ENCODE measurements at regions not wholly inside any gene's neighbourhood (a gene's known extent, or its start where the extent isn't known, plus 50 kb on each side); places are given as distances from the start of the nearest gene placed in this dataset.

DNA sequence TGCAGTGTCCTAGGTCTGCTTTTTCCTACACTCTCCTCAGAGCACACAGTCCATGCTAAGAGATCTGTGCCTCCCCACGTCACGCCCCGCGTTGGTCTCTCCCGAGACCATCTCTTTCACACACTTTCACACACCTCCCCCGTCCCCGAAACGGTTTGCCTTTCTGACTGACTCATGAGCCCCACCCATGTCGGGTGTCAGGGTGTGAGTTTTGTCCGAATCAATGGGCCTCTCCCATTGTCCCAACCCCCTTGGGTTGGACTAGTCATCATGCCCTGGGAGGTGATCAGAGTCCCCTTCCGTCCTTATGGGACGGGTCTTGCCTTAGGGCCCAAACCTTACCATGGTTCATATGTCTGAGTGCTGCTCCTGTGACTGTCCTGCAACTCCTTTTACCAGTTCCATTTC is 214.0 kb upstream of the HTR2A start:
- Histone ChIP-seq H3K27ac (ENCODE audit: low read length) (no peak overlapping the region), H3K4me2 (ENCODE audit: low read length) (no peak overlapping the region)

DNA sequence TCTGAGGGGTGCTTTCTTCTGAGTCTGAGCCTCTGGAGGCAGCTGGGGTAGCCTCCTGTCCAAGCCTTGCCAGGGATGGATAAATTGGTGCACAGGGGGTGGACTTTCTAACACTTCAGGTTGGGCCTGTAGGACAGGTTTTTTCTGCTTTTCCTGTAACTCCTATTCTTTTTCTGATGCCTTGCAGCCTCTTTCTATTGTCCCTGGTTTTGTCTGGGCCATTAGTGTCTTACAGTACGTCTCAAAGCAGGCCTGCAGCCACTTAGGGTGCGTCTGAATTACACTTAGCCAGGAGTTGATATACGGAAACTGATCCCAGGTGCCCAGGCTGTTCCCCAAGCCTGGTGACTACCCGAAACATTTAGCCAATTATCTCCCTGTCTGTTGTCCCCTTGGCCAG is 213.3 kb upstream of the HTR2A start:
- Histone ChIP-seq H2AFZ (ENCODE audit: low read depth, low read length) (no peak overlapping the region), H3K9me2 (ENCODE audit: insufficient read depth, low read length) (no peaks in the 10 kb centered on the region), H3K9me3 (ENCODE audit: low read length) (no peaks in the 10 kb centered on the region), H3K36me3 (ENCODE audit: insufficient read depth, low read length) (no peaks in the 10 kb centered on the region), H3F3A (ENCODE audit: insufficient read depth, low read length, poor library complexity, severe bottlenecking) (no peaks in the 10 kb centered on the region), H3K27me3 (ENCODE audit: insufficient read depth, low read depth, low read length) (no peaks in the 10 kb centered on the region), H3K27ac (ENCODE audit: low read length) (no peak overlapping the region), H3K4me2 (ENCODE audit: low read length) (no peak overlapping the region), H4K20me1 (ENCODE audit: insufficient read depth) (no peaks in the 10 kb centered on the region), H3K9ac (ENCODE audit: low read length) (no peak overlapping the region), H3K4me3 (ENCODE audit: low read length) (no peak overlapping the region), H3K79me2 (replicated peaks; ENCODE audit: insufficient read depth, low read length) (no peaks in the 10 kb centered on the region)
- TF ChIP-seq, protein P1, sequence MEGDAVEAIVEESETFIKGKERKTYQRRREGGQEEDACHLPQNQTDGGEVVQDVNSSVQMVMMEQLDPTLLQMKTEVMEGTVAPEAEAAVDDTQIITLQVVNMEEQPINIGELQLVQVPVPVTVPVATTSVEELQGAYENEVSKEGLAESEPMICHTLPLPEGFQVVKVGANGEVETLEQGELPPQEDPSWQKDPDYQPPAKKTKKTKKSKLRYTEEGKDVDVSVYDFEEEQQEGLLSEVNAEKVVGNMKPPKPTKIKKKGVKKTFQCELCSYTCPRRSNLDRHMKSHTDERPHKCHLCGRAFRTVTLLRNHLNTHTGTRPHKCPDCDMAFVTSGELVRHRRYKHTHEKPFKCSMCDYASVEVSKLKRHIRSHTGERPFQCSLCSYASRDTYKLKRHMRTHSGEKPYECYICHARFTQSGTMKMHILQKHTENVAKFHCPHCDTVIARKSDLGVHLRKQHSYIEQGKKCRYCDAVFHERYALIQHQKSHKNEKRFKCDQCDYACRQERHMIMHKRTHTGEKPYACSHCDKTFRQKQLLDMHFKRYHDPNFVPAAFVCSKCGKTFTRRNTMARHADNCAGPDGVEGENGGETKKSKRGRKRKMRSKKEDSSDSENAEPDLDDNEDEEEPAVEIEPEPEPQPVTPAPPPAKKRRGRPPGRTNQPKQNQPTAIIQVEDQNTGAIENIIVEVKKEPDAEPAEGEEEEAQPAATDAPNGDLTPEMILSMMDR (IDR thresholded peaks at IDR 0.05; ENCODE audit: poor library complexity, severe bottlenecking) = no peak
- TF ChIP-seq EP300 (conservative IDR thresholded peaks at IDR 0.05; ENCODE audit: poor library complexity, severe bottlenecking) = no peak
- TF ChIP-seq RAD21 (conservative IDR thresholded peaks at IDR 0.05) = no peak
- TF ChIP-seq SMC3 (conservative IDR thresholded peaks at IDR 0.05; ENCODE audit: poor library complexity) = no peak
- TF ChIP-seq POLR2AphosphoS5 (IDR thresholded peaks at IDR 0.05) = no peak
- TF ChIP-seq TAF1 (IDR thresholded peaks at IDR 0.05; ENCODE audit: low read depth) = no peak
- TF ChIP-seq, protein P2, sequence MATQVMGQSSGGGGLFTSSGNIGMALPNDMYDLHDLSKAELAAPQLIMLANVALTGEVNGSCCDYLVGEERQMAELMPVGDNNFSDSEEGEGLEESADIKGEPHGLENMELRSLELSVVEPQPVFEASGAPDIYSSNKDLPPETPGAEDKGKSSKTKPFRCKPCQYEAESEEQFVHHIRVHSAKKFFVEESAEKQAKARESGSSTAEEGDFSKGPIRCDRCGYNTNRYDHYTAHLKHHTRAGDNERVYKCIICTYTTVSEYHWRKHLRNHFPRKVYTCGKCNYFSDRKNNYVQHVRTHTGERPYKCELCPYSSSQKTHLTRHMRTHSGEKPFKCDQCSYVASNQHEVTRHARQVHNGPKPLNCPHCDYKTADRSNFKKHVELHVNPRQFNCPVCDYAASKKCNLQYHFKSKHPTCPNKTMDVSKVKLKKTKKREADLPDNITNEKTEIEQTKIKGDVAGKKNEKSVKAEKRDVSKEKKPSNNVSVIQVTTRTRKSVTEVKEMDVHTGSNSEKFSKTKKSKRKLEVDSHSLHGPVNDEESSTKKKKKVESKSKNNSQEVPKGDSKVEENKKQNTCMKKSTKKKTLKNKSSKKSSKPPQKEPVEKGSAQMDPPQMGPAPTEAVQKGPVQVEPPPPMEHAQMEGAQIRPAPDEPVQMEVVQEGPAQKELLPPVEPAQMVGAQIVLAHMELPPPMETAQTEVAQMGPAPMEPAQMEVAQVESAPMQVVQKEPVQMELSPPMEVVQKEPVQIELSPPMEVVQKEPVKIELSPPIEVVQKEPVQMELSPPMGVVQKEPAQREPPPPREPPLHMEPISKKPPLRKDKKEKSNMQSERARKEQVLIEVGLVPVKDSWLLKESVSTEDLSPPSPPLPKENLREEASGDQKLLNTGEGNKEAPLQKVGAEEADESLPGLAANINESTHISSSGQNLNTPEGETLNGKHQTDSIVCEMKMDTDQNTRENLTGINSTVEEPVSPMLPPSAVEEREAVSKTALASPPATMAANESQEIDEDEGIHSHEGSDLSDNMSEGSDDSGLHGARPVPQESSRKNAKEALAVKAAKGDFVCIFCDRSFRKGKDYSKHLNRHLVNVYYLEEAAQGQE (IDR thresholded peaks at IDR 0.05; ENCODE audit: borderline replicate concordance) = no peak
- TF ChIP-seq MXI1 (conservative IDR thresholded peaks at IDR 0.05; ENCODE audit: poor library complexity, severe bottlenecking) = no peak
- TF ChIP-seq EZH2 (IDR thresholded peaks at IDR 0.05; ENCODE audit: borderline replicate concordance, insufficient read depth, low read length, poor library complexity, severe bottlenecking) = no peak

More for the DNA sequence above, 214.0 kb upstream of the HTR2A start:
- no peak overlapping the region for H2AFZ ChIP-seq (ENCODE audit: low read depth, low read length)
- no peak overlapping the region for H3K9ac ChIP-seq (ENCODE audit: low read length)
- H3K79me2 ChIP-seq (replicated peaks; ENCODE audit: insufficient read depth, low read length) = no peaks in the 10 kb centered on the region
- H3K9me2 ChIP-seq (ENCODE audit: insufficient read depth, low read length) = no peaks in the 10 kb centered on the region
- H3K36me3 ChIP-seq (ENCODE audit: insufficient read depth, low read length) = no peaks in the 10 kb centered on the region
- no peak for TF ChIP-seq MXI1 (conservative IDR thresholded peaks at IDR 0.05; ENCODE audit: poor library complexity, severe bottlenecking)
- no peak for TF ChIP-seq POLR2AphosphoS5 (IDR thresholded peaks at IDR 0.05)
- TF ChIP-seq TAF1 (IDR thresholded peaks at IDR 0.05; ENCODE audit: low read depth) = no peak
- TF ChIP-seq, protein P2 (IDR thresholded peaks at IDR 0.05; ENCODE audit: borderline replicate concordance) = no peak
- TF ChIP-seq EP300 (conservative IDR thresholded peaks at IDR 0.05; ENCODE audit: poor library complexity, severe bottlenecking) = no peak
- TF ChIP-seq, protein P1 (IDR thresholded peaks at IDR 0.05; ENCODE audit: poor library complexity, severe bottlenecking) = no peak
- no peak for TF ChIP-seq RAD21 (conservative IDR thresholded peaks at IDR 0.05)
- no peak for TF ChIP-seq EZH2 (IDR thresholded peaks at IDR 0.05; ENCODE audit: borderline replicate concordance, insufficient read depth, low read length, poor library complexity, severe bottlenecking)
- TF ChIP-seq SMC3 (conservative IDR thresholded peaks at IDR 0.05; ENCODE audit: poor library complexity) = no peak
- H3K4me3 ChIP-seq (ENCODE audit: low read length) = no peak overlapping the region
- no peaks in the 10 kb centered on the region for H3F3A ChIP-seq (ENCODE audit: insufficient read depth, low read length, poor library complexity, severe bottlenecking)
- H3K27me3 ChIP-seq (ENCODE audit: insufficient read depth, low read depth, low read length) = no peaks in the 10 kb centered on the region
- no peaks in the 10 kb centered on the region for H4K20me1 ChIP-seq (ENCODE audit: insufficient read depth)
- H3K9me3 ChIP-seq (ENCODE audit: low read length) = no peaks in the 10 kb centered on the region

Measured in neural cell (in vitro differentiated cells).